Naive thymus-derived CD8-positive, alpha-beta T cell (primary cell): ENCODE measurements at regions not wholly inside any gene's neighbourhood (a gene's known extent, or its start where the extent isn't known, plus 50 kb on each side); places are given as distances from the start of the nearest gene placed in this dataset.

ENCODE experiments used
- ATAC-seq, 2 donors: fragments of 150-1000 bp; cut with Tn5 transposase in 1 of 2; sonication (Bioruptor Pico), chemical (Tn5 transposase) in 1 of 2; 1 replicate in 1 of 2; 2 replicates in 1 of 2; pipeline ENCODE4 v1.10.0; 2021; ENCODE audit warnings: mild to moderate bottlenecking in 2 of 2, moderate library complexity in 2 of 2
- POLR2A ChIA-PET: fragments of 350-600 bp; sonication (Branson Sonifier 250); formaldehyde crosslinking; loops from one replicate; lab custom pipeline; 2021; ENCODE audit warnings: antibody characterized with exemption; lab: Charles Lee
- DNase-seq, 10 donors: peaks; one replicate each; pipeline versions ENCODE4 v3.0.0 to v3.0.0-alpha.2; 2020 to 2022
- H3K27ac Mint-ChIP-seq, 10 donors: one replicate each; pipeline ENCODE4 v1.8.0; 2020 to 2022; ENCODE audit warnings: mild to moderate bottlenecking in 10 of 10, mixed read lengths in 10 of 10, moderate library complexity in 4 of 10, inconsistent platforms in 1 of 10
- H3K27me3 Mint-ChIP-seq, 5 donors: one replicate each; pipeline ENCODE4 v1.8.0; 2021 to 2022; ENCODE audit warnings: mixed read lengths in 5 of 5
- H3K36me3 Mint-ChIP-seq, 3 donors: one replicate each; pipeline ENCODE4 v1.8.0; 2020 to 2022; ENCODE audit warnings: mixed read lengths in 3 of 3, mild to moderate bottlenecking in 2 of 3, inconsistent platforms in 1 of 3
- H3K4me1 Mint-ChIP-seq, 4 donors: one replicate each; pipeline ENCODE4 v1.8.0; 2021 to 2022; ENCODE audit warnings: mixed read lengths in 4 of 4
- H3K4me3 Mint-ChIP-seq, 10 donors: one replicate each; pipeline ENCODE4 v1.8.0; 2020 to 2022; ENCODE audit warnings: mild to moderate bottlenecking in 10 of 10, mixed read lengths in 10 of 10, moderate library complexity in 6 of 10, inconsistent platforms in 1 of 10
- H3K9me3 Mint-ChIP-seq, 9 donors: one replicate each; pipeline ENCODE4 v1.8.0; 2020 to 2022; ENCODE audit warnings: mixed read lengths in 9 of 9, mild to moderate bottlenecking in 3 of 9, inconsistent platforms in 1 of 9, moderate library complexity in 1 of 9

DNA sequence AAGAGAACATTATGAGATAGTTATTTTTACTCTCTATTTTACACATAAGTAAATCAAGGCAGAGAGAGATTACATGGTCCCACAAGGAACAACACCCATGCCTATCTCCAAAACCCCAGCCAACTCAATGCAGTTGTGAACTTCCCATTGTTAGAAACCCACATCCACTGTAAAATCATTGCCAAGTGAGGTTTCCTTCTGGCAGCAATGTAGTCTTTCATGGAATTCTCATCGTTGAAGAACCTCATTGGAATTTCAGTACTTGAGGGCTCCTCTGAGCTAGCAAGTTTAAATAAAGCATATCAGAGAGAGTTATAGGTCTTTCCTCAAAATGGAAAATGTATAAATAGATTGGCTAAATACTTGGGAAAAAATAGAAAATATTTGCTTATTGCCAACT lies 105.2 kb downstream of the RAD51AP2 start:
- Mint-ChIP-seq H3K36me3 (no peaks in the 10 kb centered on the region), H3K9me3 (peaks cover 0 to 13% (median 3%) of the 10 kb centered on the region in 9 donors), H3K4me3 (no peak overlapping the region), H3K4me1 (no peaks in the 10 kb centered on the region), H3K27me3 (no peaks in the 10 kb centered on the region), H3K27ac (no peak overlapping the region)
- ATAC-seq (no peak), DNase-seq (no peak)
- POLR2A ChIA-PET: no interaction called here

DNA sequence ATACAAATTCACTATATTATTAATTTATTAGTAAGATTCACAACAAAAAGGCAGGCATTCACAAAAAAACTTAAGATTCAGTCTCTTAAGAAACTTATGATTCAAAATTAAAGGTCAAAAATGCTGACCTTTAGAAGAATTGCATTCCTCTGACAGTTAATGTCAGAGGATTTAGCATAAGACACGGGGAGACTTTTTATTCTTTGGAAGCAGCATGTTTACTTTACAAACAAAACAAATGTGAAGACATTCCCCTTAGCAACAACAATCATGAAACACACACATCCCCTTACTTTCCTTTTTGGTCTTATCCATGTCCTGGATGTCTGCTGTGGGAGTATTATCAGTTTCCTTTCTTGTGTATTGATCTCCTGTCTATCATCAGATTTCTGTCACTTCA lies 117.1 kb downstream of the RAD51AP2 start:
- POLR2A ChIA-PET: no interaction called here
- Mint-ChIP-seq H3K4me3 (no peak overlapping the region), H3K4me1 (no peaks in the 10 kb centered on the region), H3K36me3 (peaks cover 0 to 7% (median 0%) of the 10 kb centered on the region in 3 donors), H3K27ac (no peak overlapping the region), H3K9me3 (peaks cover 4 to 40% (median 24%) of the 10 kb centered on the region in 9 donors), H3K27me3 (no peaks in the 10 kb centered on the region)
- no peak for ATAC-seq
- no peak for DNase-seq

DNA sequence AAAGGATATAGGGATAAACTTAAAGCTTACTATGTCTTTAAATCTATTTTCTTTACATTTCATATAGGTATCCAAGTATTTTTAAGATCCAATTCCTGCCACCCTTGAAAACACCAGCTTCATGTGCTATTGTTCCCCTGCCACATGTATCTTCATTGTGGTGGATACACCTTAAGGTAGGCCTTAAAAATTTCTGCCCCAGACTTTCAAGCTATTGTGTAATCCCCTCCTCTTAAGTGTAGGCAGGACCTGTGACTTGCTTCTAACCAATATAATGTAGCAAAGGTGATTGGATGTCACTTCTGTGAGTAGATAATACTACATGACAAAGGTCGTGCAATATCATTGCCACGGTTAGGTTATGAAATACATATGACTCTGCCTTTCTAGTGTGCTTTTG lies 119.5 kb downstream of the RAD51AP2 start:
- Mint-ChIP-seq H3K9me3 (peaks cover 4 to 28% (median 16%) of the 10 kb centered on the region in 9 donors), H3K27me3 (no peaks in the 10 kb centered on the region), H3K27ac (no peak overlapping the region), H3K36me3 (peaks cover 0 to 7% (median 0%) of the 10 kb centered on the region in 3 donors), H3K4me1 (no peaks in the 10 kb centered on the region), H3K4me3 (no peak overlapping the region)
- DNase-seq: no peak
- POLR2A ChIA-PET: no interaction called here
- ATAC-seq: no peak

DNA sequence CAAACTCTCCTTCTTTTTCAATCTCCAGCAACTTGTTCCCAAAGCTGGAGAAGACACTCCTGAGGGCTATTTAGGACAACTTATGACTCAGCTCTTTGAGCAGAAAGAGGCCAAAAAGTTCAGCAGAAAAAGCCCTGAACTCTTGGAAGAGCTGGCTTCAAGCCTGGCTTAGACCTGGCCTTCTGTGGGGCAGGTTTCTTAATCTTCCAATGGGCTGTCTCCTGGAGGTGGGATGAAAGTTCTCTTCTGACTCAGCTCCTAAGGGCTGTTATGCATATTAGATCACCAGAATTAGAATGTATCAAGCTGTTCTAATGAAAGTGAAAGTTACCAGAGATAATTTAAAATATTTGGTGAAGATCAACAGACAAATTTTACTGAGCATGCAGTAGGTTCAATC lies 129.4 kb downstream of the RAD51AP2 start:
- Mint-ChIP-seq H3K27ac (no peak overlapping the region), H3K9me3 (peaks cover 0 to 22% (median 10%) of the 10 kb centered on the region in 9 donors), H3K4me3 (no peak overlapping the region), H3K36me3 (peaks cover 0 to 6% (median 0%) of the 10 kb centered on the region in 3 donors), H3K4me1 (no peaks in the 10 kb centered on the region), H3K27me3 (peaks cover 0 to 2% (median 0%) of the 10 kb centered on the region in 5 donors)
- ATAC-seq (no peak), DNase-seq (no peak)
- POLR2A ChIA-PET: no interaction called here

DNA sequence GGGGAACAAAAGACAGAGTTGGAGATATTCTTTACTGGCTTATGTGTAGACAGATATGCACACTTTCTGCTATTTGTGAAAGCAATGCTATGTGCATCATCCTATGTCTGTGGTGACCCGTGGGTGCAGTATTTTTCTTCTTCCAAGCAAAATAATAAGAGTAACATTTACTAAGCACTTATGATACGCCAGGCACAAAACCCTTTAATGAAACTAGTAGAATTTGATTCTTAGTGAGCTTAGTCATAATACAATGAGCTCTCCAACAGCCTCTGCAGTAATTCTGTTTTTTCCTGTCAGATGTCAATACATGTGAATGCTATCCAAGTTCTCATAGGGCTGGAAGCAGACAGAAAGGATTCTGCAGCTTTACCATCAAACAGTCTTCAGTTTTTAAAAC lies 130.6 kb downstream of the RAD51AP2 start:
- no peak for ATAC-seq

DNA sequence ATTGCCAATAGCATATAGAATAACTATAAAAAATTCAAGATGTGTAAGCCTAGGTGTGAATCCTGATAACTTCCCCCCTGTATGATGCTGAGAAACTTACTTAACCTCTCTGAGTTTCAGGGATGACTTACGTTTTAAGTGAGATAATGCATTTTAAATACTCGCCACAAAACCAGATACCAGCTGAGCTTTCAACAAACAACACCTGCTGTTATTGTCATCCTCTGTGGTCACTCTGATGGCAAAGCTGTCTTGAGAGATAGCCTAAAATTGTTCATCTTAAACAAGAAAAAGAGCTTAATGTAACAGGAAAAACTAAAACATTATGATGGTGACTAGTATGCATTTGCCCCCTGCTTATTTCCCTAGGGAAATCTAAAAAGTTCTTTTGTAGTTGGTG lies 131.5 kb downstream of the RAD51AP2 start:
- no peak overlapping the region for H3K4me3 Mint-ChIP-seq

More for the DNA sequence above, 130.6 kb downstream of the RAD51AP2 start:
- Mint-ChIP-seq H3K4me3 (no peak overlapping the region), H3K9me3 (peaks cover 0 to 18% (median 7%) of the 10 kb centered on the region in 9 donors), H3K27me3 (peaks cover 0 to 2% (median 0%) of the 10 kb centered on the region in 5 donors), H3K4me1 (no peaks in the 10 kb centered on the region), H3K36me3 (peaks cover 0 to 6% (median 0%) of the 10 kb centered on the region in 3 donors), H3K27ac (no peak overlapping the region)
- POLR2A ChIA-PET: no interaction called here
- no peak for DNase-seq

DNA sequence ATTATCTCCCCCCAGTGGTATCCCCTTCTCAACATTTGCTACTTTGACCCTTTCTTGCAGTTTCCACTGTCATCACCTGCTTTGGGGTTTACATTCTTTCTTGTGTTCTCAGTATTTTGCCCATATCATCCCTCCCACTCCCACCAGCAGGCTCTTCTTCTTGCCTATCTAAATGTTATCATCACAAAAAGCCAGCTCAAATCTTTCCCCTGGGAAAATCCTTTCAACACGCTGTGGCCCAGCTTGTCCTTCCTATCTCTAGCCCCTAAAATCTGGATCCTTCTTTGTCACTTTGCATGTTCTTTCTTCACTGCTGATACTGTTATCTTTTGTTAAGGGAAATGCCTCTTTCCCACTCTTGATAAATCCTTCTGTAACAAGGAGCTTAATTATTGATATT lies 138.2 kb downstream of the RAD51AP2 start:
- DNase-seq (no peak), ATAC-seq (no peak)
- Mint-ChIP-seq H3K27me3 (peaks cover 0 to 3% (median 0%) of the 10 kb centered on the region in 5 donors), H3K27ac (no peak overlapping the region), H3K36me3 (no peaks in the 10 kb centered on the region), H3K9me3 (peaks cover 0 to 17% (median 6%) of the 10 kb centered on the region in 9 donors), H3K4me1 (no peaks in the 10 kb centered on the region), H3K4me3 (no peak overlapping the region)
- POLR2A ChIA-PET: no interaction called here

More for the DNA sequence above, 131.5 kb downstream of the RAD51AP2 start:
- no peak for DNase-seq
- POLR2A ChIA-PET: no interaction called here
- H3K27ac Mint-ChIP-seq: no peak overlapping the region
- peaks cover 0 to 6% (median 0%) of the 10 kb centered on the region in 3 donors for H3K36me3 Mint-ChIP-seq
- H3K9me3 Mint-ChIP-seq: peaks cover 0 to 15% (median 6%) of the 10 kb centered on the region in 9 donors
- no peaks in the 10 kb centered on the region for H3K4me1 Mint-ChIP-seq
- H3K27me3 Mint-ChIP-seq: peaks cover 0 to 2% (median 0%) of the 10 kb centered on the region in 5 donors
- ATAC-seq: no peak

DNA sequence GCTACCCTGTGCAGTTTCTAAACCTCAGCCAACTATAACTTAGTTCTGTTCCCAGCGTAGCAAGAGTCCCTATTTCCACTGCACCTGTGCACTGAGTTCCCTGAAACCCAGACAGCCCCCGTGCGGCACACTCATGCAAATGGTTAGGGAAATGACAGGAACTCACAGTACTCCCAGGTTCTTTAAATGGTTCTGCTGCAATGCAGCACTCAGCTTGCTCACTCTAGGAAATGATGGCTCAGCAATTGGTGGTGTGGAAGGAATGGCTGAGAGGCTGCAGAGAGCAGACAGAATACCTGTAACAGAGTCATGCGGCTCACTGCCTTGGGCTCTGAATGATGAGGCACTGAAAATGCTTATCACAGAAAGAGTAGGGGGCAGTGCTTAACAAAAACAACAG lies 143.0 kb downstream of the RAD51AP2 start:
- no peak for DNase-seq
- POLR2A ChIA-PET: no interaction called here
- Mint-ChIP-seq H3K9me3 (peaks cover 0 to 17% (median 10%) of the 10 kb centered on the region in 9 donors), H3K27ac (no peak overlapping the region), H3K36me3 (peaks cover 0 to 4% (median 1%) of the 10 kb centered on the region in 3 donors), H3K4me3 (no peak overlapping the region), H3K27me3 (peaks cover 0 to 6% (median 0%) of the 10 kb centered on the region in 5 donors), H3K4me1 (peaks cover 0 to 2% (median 0%) of the 10 kb centered on the region in 4 donors)
- no peak for ATAC-seq

DNA sequence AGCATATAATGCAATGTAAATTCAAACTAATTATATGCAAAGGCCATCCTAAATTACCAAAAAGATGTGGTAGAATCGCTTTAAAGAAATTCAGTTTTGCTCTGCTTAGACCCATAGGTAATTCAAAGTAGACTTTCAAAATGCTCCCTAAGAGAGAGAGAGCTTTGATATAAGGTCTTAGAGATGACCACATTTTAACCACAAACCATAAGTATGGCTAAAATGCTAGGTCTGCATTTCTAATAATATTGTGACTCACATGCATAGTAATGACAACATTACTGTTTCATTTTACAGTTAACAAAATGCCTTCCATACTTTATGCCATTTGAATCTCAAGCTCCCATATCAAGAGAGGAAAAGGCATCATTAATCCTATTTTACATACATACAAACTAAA lies 144.5 kb downstream of the RAD51AP2 start:
- H3K9me3 Mint-ChIP-seq: peaks cover 5 to 18% (median 10%) of the 10 kb centered on the region in 9 donors

DNA sequence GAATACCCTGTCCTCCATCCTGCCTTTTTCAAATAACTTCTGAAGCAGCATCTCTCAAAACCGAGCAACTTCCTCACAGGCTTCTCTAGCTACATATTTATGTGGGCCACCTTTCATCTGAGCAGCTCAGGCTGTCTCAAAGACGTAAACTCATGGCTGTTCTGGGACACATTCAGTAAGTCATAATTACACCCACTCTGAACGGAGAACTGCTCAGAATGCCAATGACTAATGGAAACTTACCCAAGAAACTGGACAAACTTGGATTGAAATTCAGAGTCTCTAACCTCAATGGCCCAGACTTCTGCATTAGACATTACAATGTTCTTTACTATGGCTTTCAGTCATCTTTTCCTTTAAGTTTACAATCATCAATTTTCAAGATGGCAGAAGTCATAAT lies 145.2 kb downstream of the RAD51AP2 start:
- DNase-seq (no peak), ATAC-seq (no peak)
- Mint-ChIP-seq H3K27me3 (peaks cover 0 to 3% (median 0%) of the 10 kb centered on the region in 5 donors), H3K4me3 (no peak overlapping the region), H3K9me3 (peaks cover 0 to 17% (median 12%) of the 10 kb centered on the region in 9 donors), H3K27ac (no peak overlapping the region), H3K4me1 (peaks cover 0 to 2% (median 0%) of the 10 kb centered on the region in 4 donors), H3K36me3 (peaks cover 0 to 4% (median 3%) of the 10 kb centered on the region in 3 donors)
- POLR2A ChIA-PET: no interaction called here

More for the DNA sequence above, 144.5 kb downstream of the RAD51AP2 start:
- ATAC-seq (no peak), DNase-seq (no peak)
- POLR2A ChIA-PET: no interaction called here
- Mint-ChIP-seq H3K36me3 (peaks cover 0 to 4% (median 3%) of the 10 kb centered on the region in 3 donors), H3K4me3 (no peak overlapping the region), H3K4me1 (peaks cover 0 to 2% (median 0%) of the 10 kb centered on the region in 4 donors), H3K27me3 (peaks cover 0 to 6% (median 0%) of the 10 kb centered on the region in 5 donors), H3K27ac (no peak overlapping the region)

DNA sequence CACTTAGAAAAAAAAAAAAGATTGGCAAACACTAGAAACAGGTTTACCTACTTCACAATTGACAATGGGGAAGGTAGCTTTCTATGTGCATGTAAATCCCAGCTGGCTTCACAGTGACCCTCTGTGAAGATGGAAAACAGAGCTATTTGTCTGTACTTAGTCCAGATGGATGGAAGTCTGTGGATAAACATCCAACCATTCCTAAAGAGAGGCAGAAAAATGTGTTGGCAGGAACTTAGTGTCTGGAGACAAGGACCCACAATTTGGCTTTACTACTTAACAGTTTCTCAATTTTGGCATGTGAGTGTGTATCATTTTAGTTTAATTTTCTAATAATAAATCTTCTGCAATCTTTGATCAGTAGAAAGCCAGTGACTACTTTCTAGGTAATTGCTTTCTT lies 154.4 kb downstream of the RAD51AP2 start:
- POLR2A ChIA-PET: no interaction called here
- no peak for DNase-seq
- no peak for ATAC-seq
- Mint-ChIP-seq H3K9me3 (peaks cover 5 to 31% (median 10%) of the 10 kb centered on the region in 9 donors), H3K27me3 (no peaks in the 10 kb centered on the region), H3K4me1 (no peaks in the 10 kb centered on the region), H3K27ac (no peak overlapping the region), H3K4me3 (no peak overlapping the region), H3K36me3 (no peaks in the 10 kb centered on the region)

DNA sequence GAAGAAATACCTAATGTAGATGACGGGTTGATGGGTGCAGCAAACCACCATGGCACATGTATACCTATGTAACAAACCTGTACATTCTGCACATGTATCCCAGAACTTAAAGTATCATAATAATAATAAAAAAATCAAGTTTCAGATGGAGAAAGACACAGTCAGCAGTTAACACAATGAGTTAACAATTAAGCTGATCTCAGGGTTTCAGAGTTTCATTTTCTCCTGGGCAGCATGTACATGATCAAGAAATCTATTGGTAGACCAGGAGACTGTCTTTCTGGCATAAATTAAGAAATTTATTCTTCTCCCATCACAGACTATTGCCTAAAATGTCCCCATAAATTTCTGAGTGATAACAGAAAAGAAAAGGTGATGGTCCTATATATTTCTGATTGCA lies 155.3 kb downstream of the RAD51AP2 start:
- H3K4me1 Mint-ChIP-seq: no peaks in the 10 kb centered on the region
- ATAC-seq (no peak), DNase-seq (no peak)
- H3K9me3 Mint-ChIP-seq: peaks cover 6 to 29% (median 11%) of the 10 kb centered on the region in 9 donors
- no peak overlapping the region for H3K27ac Mint-ChIP-seq
- H3K36me3 Mint-ChIP-seq: no peaks in the 10 kb centered on the region
- POLR2A ChIA-PET: no interaction called here
- H3K4me3 Mint-ChIP-seq: no peak overlapping the region
- no peaks in the 10 kb centered on the region for H3K27me3 Mint-ChIP-seq

DNA sequence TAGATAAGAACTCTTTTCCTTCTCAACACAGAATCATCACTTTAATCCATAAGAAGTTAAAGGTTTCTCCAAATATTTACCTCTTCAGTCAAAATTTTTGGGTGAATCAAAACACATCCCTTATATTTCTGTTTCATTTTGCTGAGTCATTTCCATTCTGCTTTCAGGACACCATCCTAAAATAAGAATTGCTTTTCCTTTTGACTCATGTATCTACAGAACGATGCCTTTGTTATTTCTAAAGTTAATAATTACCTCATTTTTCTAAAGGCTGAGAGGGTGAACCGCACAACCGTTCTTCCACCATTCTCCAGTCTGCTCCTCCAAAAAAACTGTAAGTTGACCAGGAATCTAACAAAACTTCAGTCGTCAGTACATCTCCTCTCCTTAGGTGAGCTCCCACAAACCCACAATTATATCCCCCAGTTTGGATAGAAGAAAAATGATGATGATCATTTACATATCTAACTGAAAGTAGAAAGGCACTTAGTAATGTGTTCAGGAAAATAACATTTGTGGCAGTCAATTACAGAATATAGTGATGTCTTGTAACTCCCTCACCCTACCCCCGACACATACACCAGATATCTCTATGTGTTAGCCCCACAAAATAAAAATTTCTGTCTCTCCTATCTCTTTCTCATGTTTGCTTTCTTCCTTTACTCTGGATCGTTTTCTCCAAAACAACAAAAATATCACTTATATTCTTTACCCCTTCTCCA lies 162.5 kb downstream of the RAD51AP2 start:
- Mint-ChIP-seq H3K4me3 (no peak overlapping the region), H3K27ac (no peak overlapping the region), H3K27me3 (no peaks in the 10 kb centered on the region), H3K36me3 (no peaks in the 10 kb centered on the region), H3K9me3 (peaks cover 0 to 16% (median 6%) of the 10 kb centered on the region in 9 donors), H3K4me1 (no peaks in the 10 kb centered on the region)
- POLR2A ChIA-PET: no interaction called here
- DNase-seq: no peak
- ATAC-seq: no peak
